ENCODE measurements at regions not wholly inside any gene's neighbourhood (a gene's known extent, or its start where the extent isn't known, plus 50 kb on each side); places are given as distances from the start of the nearest gene placed in this dataset.

DNA sequence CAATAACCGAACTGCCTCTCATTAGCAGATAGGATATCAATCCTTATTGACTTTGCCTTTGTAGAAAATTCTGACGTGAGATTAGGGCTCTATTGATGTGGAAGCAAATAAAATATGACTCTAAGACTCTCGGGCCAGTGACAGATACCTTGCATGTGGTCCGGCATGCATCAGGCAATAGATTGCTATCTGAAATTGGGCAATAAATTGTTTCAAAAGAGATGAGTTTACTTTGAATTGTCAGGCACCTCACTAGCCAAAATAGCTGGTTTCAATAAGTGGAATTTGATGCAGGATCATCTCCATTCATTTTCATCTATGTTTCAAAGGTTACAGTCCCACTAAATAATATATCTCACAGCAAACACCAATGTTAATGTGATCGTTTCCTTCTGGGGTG, 186.3 kb upstream of the PLEKHA5 start (continued):
- TF ChIP-seq, protein P1, sequence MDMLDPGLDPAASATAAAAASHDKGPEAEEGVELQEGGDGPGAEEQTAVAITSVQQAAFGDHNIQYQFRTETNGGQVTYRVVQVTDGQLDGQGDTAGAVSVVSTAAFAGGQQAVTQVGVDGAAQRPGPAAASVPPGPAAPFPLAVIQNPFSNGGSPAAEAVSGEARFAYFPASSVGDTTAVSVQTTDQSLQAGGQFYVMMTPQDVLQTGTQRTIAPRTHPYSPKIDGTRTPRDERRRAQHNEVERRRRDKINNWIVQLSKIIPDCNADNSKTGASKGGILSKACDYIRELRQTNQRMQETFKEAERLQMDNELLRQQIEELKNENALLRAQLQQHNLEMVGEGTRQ (IDR thresholded peaks at IDR 0.05; ENCODE audit: low read length): no peak
- TF ChIP-seq PHF8 (conservative IDR thresholded peaks at IDR 0.05; ENCODE audit: low read depth, low read length): no peak

Measured in H1 (cell line).